Hepatocyte (in vitro differentiated cells): ENCODE measurements at regions not wholly inside any gene's neighbourhood (a gene's known extent, or its start where the extent isn't known, plus 50 kb on each side); places are given as distances from the start of the nearest gene placed in this dataset.

Experiments
- CTCF ChIP-seq: fragments of 200-600 bp; sonication (generic); IDR thresholded peaks from 2 replicates; pipeline ENCODE4 v1.5.1; 2016; ENCODE audit warnings: antibody characterized with exemption, mild to moderate bottlenecking; ENCODE audit not compliant: poor library complexity
- EZH2phosphoT487 ChIP-seq: fragments of 200-600 bp; sonication (generic); IDR thresholded peaks from one replicate; pipeline ENCODE4 v1.6.1; 2018; ENCODE audit warnings: antibody characterized with exemption, mild to moderate bottlenecking, low read depth, moderate library complexity; ENCODE audit not compliant: unreplicated experiment, severe bottlenecking

DNA sequence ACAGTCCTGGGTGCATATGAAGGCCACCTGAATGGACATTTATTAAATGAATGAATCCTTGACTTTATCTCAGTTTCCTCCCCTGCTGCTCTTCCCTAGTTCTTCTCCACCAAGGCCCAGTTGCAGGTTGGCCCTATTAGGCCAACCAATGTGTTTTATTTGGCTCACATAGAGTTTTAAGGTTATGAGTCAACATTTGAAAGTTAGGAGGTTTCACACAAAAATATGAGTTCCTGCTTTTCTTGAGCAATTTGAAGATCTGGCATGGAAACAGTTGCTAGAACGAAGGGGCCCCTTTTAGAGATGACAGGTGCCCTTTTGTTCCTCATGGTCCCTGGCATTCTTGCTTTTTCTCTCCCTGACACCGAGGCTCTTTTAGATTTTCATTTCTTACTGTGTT, 83.0 kb upstream of the PDZRN3 start:
- no peak for TF ChIP-seq CTCF
- no peak for TF ChIP-seq EZH2phosphoT487
